Fibroblast of pulmonary artery (primary cell): ENCODE measurements at regions not wholly inside any gene's neighbourhood (a gene's known extent, or its start where the extent isn't known, plus 50 kb on each side); places are given as distances from the start of the nearest gene placed in this dataset.

Source experiments
- DNase-seq: peaks from one replicate; pipeline ENCODE4 v3.0.0-alpha.2; 2010; ENCODE audit warnings: low read depth
- H3K4me3 ChIP-seq: replicated peaks from 2 replicates; pipeline ENCODE4 v1.5.1; 2011; ENCODE audit warnings: low read depth, mild to moderate bottlenecking, control low read depth, low read length, moderate library complexity
- TF ChIP-seq, protein P1 (sequence below): IDR thresholded peaks from 2 replicates; pipeline ENCODE4 v1.5.1; 2011; ENCODE audit warnings: mild to moderate bottlenecking, control low read depth, low read length, inconsistent platforms; ENCODE audit errors: missing control alignments

DNA sequence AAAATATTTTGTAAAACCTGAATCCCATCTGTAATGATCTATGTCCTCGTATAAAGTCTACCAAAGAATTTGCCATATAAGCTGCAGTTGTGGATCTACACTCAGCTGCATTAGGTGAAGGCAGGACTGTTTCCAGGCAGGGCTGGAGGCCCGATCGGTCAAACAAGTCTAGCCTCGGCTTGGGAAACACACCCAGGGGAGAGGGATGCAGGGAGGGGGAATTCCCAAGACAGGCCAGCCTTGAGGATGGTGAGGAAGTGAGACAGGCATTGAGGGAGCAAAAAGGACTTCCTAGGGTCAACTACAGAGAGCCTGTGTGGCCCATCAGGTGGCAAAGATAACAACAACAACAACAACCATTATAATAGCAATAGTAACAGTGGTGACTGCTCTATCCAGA lies 174.1 kb upstream of the FSTL4 start:
- H3K4me3 ChIP-seq = no peak overlapping the region
- TF ChIP-seq, protein P1, sequence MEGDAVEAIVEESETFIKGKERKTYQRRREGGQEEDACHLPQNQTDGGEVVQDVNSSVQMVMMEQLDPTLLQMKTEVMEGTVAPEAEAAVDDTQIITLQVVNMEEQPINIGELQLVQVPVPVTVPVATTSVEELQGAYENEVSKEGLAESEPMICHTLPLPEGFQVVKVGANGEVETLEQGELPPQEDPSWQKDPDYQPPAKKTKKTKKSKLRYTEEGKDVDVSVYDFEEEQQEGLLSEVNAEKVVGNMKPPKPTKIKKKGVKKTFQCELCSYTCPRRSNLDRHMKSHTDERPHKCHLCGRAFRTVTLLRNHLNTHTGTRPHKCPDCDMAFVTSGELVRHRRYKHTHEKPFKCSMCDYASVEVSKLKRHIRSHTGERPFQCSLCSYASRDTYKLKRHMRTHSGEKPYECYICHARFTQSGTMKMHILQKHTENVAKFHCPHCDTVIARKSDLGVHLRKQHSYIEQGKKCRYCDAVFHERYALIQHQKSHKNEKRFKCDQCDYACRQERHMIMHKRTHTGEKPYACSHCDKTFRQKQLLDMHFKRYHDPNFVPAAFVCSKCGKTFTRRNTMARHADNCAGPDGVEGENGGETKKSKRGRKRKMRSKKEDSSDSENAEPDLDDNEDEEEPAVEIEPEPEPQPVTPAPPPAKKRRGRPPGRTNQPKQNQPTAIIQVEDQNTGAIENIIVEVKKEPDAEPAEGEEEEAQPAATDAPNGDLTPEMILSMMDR = no peak
- no peak for DNase-seq

- TF ChIP-seq, protein P1 = no peak
- H3K4me3 ChIP-seq = no peak overlapping the region
- no peak for DNase-seq
Measured at GRCh38 chr5:133785182-133785581, 172.8 kb upstream of the FSTL4 start.

- no peak overlapping the region for H3K4me3 ChIP-seq
- TF ChIP-seq, protein P1 = no peak
- no peak for DNase-seq
Measured at GRCh38 chr5:133783481-133783880, 171.1 kb upstream of the FSTL4 start.

DNA sequence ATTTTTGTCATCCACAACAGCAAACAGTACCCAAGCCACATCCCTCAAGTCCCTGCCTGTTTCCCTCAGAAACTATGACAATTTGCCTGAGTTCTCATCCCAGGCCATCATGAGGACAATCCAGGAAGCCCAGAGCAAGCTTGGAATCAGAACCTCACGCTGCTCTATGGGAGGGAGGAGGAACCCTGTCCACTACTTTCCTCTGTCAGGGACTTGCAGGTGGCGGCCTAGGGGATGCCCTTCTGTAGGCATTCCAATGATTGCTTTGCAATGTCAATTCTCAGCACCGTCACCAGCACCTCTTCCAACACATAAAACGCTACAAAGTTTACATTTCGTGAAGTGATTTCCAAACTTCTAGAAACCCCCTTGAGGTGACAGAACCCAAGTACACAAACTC lies 170.4 kb upstream of the FSTL4 start:
- no peak for DNase-seq
- TF ChIP-seq, protein P1 = no peak
- H3K4me3 ChIP-seq = no peak overlapping the region

DNA sequence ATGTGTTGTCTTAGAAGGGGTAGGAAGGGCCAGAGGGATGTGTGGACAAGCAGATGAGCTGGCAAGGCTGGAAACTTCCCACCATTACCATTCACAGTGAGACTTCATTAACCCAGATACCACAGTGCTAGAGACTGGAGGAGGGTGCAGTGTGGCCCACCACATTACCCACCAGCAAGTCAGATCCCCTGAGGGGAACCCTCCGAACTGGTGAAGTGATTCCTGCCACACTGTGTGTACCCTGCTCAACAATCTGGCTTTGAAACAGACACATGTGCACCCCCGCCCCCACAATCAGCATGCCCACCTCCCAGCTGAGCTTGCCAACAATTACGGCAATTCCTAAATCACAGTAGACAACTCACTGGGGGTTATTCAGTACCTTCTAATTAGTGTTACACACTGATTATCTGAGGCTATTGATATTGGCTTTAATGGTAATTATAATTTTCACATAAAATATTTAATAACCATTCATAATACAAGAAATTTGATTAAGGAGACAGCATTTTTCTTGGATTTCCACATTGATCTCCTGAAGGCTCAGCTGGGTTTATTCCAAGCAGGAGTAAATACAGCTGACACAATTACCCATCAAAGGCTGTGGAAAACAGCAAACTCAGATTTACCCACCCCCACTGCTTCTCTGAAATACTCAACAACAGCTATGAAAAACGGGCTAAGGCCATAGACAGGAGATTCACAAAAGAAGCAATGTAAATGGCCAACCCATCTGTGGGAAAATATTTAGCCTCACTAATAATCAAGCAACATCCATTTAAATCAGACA lies 169.3 kb upstream of the FSTL4 start:
- H3K4me3 ChIP-seq = no peak overlapping the region
- no peak for DNase-seq
- TF ChIP-seq, protein P1 = no peak

DNA sequence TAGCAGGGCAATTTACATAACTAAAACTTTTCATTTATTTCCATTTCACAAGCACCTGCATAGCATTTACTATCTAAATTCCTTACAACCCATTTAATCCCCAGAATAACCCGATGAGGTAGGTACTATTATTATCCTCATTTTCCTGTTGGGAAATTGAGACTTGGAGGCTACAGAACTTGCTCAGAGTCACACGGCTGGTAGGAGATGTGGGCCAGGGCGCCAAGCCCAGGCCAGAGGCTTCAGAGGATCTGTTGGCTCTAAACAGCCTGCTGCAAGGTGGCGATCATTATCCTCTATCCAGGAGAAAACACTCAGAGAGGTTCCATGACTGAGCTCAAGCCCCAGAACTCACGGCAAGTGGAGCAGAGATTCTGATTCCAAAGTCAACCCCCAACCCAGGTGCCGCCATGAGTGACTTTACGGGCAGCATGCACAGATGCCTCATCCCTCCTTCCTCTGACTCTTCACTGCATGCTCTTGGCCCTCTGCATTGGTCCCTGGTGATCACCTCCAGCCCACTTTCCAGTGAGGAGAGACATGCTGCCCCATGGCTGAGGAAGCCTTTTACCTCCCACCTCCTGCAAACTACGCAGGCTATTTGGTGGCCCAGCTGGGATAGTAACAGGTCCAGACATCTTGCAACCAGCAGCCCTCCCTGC lies 168.4 kb upstream of the FSTL4 start:
- TF ChIP-seq, protein P1 = no peak
- no peak overlapping the region for H3K4me3 ChIP-seq
- DNase-seq = no peak
